HG02885 (cell line): ENCODE measurements at regions not wholly inside any gene's neighbourhood (a gene's known extent, or its start where the extent isn't known, plus 50 kb on each side); places are given as distances from the start of the nearest gene placed in this dataset.
"Not testable (repeated sequence)": the region's sequence is repeated elsewhere in the genome, so short reads cannot be mapped to it uniquely, and the experiment has no call there.

Experiments
- ATAC-seq: cut with Tn5 transposase; IDR thresholded peaks from one replicate; pipeline ENCODE4 v1.9.1; 2021; ENCODE audit warnings: mild to moderate bottlenecking; ENCODE audit not compliant: unreplicated experiment, poor library complexity

DNA sequence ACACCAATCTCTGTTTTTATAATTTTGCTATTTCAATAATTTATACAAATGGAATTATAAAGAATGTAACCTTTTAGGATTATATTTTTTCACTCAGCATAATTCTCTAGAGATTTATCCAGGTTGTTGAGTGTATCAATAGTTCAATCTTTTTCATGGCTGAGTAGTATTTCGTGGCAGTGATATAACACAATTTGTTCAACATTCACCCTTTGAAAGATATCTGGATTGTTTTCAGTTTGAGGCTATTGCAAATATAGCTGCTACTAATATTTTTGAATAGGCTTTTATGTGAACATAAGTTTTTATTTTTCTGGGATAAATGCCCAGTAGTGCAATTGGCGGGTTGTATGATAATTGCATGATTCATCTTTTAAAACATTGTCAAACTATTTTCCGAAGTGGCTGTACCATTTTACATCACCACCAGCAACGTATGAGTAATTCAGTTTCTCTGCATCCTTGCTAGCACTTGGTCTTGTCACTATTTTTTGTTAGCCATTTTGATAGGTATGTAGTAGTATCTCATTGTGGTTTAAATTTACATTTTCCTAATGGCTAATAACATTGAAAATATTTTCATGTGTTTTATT, 55.6 kb upstream of the ABCD3 start:
- no peak for ATAC-seq

DNA sequence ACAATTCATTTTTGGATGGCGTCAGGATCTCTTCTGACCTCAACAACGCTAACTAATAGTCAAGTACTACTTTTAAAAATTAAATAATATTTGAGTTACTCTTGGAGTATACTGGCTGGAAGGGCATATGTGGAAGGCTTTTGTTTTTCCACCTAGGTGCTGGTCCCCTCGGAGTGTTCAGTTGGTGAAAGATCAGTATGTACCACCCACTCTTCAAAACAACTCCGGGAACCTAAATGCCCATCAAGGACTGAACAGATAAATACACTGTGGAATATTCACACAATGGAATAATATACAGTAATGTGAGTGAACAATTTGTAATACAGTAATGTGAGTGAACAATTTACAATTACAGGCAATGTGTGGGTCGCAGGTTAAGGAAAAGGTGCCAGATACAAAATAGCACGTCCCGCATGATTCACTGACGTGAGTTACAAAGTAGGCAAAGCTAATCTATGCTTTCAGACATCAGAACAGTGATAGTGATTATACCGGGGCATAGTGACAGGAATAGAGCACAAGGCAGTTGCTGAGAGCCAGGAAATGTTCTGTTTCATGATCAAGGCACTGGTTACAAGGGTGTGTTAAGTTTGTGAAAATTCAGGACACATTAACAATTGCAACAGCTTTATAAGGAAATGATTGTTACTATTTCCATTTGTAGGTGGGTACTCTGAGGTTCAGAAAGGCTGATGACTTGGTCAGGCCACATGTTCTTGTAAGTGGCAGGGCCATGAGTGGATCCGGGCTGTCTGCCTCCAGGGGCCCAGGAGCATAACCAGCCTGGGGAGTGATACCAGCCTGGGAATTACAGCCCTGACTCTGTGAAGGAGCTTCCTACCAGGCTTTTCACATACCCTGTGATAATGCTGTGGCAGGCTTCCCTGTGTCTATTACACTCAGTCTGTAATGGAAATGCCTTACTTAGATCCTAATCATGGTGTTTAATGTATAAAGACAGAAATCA, 59.3 kb upstream of the ABCD3 start:
- no peak for ATAC-seq

GRCh38 chr1:94357661-94358060, 60.5 kb upstream of the ABCD3 start:
- ATAC-seq, result no peak

DNA sequence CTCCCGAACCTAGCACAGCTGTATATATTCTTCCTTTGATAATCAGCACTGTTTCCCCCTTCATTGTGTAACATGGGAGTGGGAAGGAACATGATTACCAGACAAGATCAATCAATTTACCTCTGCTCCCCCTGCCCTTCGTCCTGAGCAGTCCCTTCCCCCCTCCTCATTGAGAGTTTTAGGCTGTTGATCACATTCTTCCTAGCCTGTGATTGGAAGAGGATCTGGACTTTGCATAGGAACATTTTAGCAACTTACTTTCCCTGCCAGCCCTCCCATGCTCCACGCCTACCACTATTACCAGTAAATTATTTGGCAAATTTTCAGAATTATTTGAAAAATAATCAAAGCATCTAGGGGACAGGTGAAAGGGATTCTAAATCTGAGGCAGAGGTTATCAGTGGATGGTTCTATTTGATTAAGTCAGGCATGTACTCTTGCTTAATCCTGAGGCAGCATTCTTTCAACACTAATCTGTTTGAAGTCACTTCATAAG, 62.7 kb upstream of the ABCD3 start:
- ATAC-seq, result no peak

DNA sequence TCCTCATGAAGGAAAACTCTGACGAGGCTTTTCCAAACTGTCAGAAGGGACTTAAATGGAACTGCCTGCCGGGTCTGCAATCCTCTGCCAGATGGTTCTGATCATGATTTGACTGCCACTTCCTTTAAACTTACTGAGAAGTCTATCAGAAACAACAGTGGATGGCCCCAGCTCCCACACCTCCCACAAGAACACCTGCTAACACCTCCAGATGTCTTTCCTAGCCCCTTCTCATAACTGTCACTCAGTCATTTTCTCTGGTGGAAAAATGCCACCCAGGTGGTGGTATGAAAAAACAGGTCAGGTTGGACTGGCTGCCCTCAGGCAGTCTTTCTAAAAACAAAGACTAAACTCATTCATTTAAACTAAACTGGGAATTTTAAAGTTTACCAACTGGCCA, 66.7 kb upstream of the ABCD3 start:
- no peak for ATAC-seq

DNA sequence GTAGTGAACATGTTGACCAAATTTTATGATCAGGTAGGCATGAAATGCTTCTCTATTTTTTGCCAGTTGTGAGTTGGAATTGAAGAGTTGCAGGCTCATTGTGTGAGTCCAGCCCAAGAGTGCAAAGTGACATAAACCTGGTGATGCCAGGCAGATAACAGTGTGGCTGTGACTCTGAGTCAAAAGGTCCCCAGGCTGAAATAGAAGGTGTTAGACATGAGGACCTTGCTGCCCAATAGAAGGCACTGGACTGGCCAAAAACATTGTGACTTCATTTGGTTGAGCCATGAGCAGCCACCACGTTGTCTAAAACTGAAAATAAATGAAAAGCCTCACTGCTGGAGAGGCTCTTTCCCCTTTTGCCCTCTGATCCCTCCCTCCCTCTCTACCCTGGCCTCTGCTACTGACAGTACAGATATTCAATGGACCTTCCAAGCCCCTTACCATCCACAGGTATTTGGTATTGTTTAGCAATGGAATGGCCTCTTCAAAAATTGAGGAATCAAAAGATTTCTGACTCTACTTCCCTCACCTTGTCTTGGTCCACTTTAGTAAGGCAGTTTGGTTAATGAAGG, 67.8 kb upstream of the ABCD3 start:
- ATAC-seq, result no peak

GRCh38 chr1:94349853-94350252, 68.3 kb upstream of the ABCD3 start:
- no peak for ATAC-seq

DNA sequence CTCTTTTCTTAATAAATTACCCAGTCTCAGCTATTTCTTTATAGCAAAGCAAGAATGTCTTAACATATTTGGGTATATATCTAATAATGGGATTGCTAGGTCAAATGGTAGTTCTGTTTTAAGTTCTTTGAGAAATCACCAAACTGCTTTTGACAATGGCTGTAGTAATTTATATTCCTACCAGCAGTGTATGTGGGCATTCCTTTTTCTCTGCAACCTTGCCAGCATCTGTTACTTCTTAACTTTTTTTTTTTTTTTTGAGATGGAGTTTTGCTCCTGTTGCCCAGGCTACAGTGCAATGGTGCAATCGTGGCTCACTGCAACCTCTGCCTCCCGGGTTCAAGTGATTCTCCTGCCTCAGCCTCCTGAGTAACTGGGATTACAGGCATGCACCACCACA, 69.8 kb upstream of the ABCD3 start:
- not testable (repeated sequence) for ATAC-seq

DNA sequence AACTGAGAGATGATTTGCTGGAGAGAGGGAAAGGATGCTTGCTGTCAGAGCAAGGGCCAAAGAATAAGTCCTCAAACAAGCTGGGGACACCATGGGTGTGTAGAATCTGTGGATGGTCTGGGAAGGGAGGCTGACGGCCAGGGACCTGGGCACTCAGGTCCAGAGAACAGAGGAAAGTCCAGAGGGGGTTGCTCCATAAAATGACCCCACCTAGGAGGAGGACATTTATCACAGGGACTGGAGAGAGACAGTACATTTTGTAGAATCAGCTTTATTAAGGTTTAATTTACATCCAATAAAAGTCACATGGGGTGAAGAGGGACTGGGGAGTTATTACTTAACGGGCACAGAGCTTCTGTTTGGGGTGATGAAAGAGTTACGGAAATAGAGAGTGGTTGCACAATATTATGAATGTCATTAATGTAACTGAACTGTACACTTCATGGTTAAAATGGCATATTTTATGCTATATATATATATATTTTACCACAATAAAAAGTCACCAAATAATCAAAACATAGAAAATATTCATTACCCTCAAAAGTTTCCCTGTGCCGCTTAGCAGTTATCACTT, 73.0 kb upstream of the ABCD3 start:
- ATAC-seq, result no peak

GRCh38 chr1:94342416-94342815, 75.8 kb upstream of the ABCD3 start:
- no peak for ATAC-seq

DNA sequence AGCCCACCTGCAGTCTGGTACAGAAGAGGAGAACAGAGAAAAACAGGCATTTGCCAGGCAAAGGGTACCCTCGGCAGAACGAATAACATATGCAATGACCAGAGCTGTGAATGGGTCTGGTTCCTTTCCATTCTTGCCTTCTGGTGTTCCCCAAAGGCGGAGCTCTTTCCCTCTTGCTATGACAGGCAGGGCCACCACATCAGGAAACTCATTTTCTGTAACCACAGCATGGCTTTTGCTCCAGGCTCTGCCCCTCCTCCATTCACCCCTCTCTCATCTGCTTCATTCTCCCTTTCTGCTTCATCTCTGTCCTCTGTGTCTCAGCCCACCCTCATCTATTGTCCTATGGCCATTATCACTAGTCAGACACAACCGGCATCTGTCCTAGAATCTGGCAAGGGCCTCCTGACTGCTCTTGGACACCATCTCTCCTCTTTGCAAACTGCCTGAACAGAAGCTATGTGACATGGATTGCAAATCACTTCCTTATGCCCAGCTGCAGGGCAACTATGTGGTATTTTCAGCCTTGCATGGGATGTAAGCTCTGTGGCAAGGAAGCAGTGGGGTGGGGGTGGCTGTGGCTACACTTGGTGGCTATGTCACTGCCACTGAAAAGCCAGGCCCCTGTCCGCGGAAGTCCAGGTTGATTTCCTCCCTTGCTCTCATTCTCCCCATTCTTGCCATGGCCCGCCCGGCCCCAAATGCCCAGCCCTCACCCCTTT, 78.8 kb upstream of the ABCD3 start:
- ATAC-seq, result no peak

- no peak for ATAC-seq
Measured at GRCh38 chr1:94336991-94337390, 81.2 kb upstream of the ABCD3 start.

- peak; percentile 57 for ATAC-seq
Measured at GRCh38 chr1:94335950-94336349, 82.2 kb upstream of the ABCD3 start.

- ATAC-seq, result no peak
Measured at GRCh38 chr1:94335447-94335846, 82.7 kb upstream of the ABCD3 start.

- peak; percentile 58 for ATAC-seq
Measured at GRCh38 chr1:94334764-94335163, 83.4 kb upstream of the ABCD3 start.

DNA sequence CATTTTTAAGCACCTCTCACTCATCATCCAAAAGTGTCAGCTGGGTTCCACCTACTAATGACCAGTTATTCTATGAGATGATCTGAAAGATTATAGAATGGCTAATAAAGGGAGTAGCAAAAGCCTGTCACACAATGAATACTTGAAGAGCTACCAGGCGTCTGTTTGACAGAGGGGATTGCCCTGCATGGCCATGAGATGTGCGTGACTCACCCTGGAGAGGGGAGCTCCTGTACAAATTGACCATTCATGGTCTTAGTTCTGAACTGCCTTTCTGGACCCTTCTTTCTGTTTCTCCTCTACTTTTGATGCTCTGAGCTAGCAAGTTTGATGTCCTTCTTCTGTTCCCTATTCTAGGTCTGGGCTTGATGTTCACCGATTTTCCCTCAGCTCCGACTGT, 85.2 kb upstream of the ABCD3 start:
- peak; percentile 49 for ATAC-seq

DNA sequence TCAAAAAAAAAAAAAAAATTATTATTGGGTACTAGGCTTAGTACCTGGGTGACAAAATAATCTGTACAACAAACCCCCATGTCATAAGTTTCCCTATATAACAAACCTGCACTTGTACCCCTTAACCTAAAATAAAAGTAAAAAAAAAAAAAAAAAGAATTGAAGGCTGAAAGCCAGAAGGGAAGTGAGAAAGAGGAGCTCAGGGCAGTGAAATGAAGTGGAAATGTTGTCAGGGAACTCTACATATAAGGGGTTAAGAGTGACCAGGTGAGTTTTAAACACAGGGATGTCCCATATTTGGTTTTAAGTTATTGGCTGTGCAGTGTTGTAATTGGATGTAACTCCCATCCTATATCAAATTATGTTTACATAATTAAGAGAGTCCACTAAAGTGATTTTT, 85.7 kb upstream of the ABCD3 start:
- peak; percentile 29 for ATAC-seq

- ATAC-seq, result no peak
Measured at GRCh38 chr1:94329986-94330385, 88.2 kb upstream of the ABCD3 start.

- no peak for ATAC-seq
Measured at GRCh38 chr1:94329276-94329675, 88.9 kb upstream of the ABCD3 start.

GRCh38 chr1:94327001-94327690, 89.8 kb upstream of the ARHGAP29 start:
- no peak for ATAC-seq
